HG03095 (cell line): ENCODE measurements at regions not wholly inside any gene's neighbourhood (a gene's known extent, or its start where the extent isn't known, plus 50 kb on each side); places are given as distances from the start of the nearest gene placed in this dataset.
"Not testable (repeated sequence)": the region's sequence is repeated elsewhere in the genome, so short reads cannot be mapped to it uniquely, and the experiment has no call there.

Experiments
- ATAC-seq: cut with Tn5 transposase; IDR thresholded peaks from one replicate; pipeline ENCODE4 v1.9.1; 2021; ENCODE audit warnings: moderate library complexity; ENCODE audit not compliant: unreplicated experiment

- no peak for ATAC-seq
Observed at GRCh38 chr4:169934794-169935429, 91.3 kb downstream of the MFAP3L start.

GRCh38 chr4:169933531-169933930, 92.7 kb downstream of the MFAP3L start:
- ATAC-seq = no peak

- ATAC-seq = no peak
Observed at GRCh38 chr4:169931964-169932363, 94.2 kb downstream of the MFAP3L start.

- ATAC-seq = not testable (repeated sequence)
Observed at GRCh38 chr4:169930755-169931154, 95.4 kb downstream of the MFAP3L start.

- no peak for ATAC-seq
Observed at GRCh38 chr4:169927280-169927679, 98.9 kb downstream of the MFAP3L start.

- ATAC-seq = no peak
Observed at GRCh38 chr4:169925678-169926077, 100.5 kb downstream of the MFAP3L start.

- ATAC-seq = no peak
Observed at GRCh38 chr4:169922632-169923276, 103.4 kb downstream of the MFAP3L start.

GRCh38 chr4:169921732-169922131, 104.5 kb downstream of the MFAP3L start:
- ATAC-seq = no peak

GRCh38 chr4:169921237-169921636, 105.0 kb downstream of the MFAP3L start:
- no peak for ATAC-seq

- ATAC-seq = not testable (repeated sequence)
Observed at GRCh38 chr4:169919194-169920124, 106.7 kb downstream of the MFAP3L start.

GRCh38 chr4:169915545-169915944, 110.7 kb downstream of the MFAP3L start:
- ATAC-seq = no peak

- no peak for ATAC-seq
Observed at GRCh38 chr4:169914866-169915265, 111.3 kb downstream of the MFAP3L start.

- ATAC-seq = no peak
Observed at GRCh38 chr4:169912996-169913395, 113.2 kb downstream of the MFAP3L start.

- ATAC-seq = no peak
Observed at GRCh38 chr4:169909897-169910296, 116.3 kb downstream of the MFAP3L start.

GRCh38 chr4:169909479-169909878, 116.7 kb downstream of the MFAP3L start:
- no peak for ATAC-seq

GRCh38 chr4:169907705-169908104, 118.5 kb downstream of the MFAP3L start:
- no peak for ATAC-seq

GRCh38 chr4:169906821-169907220, 119.4 kb downstream of the MFAP3L start:
- ATAC-seq = no peak

- no peak for ATAC-seq
Observed at GRCh38 chr4:169906104-169906503, 120.1 kb downstream of the MFAP3L start.

GRCh38 chr4:169902658-169903345, 123.4 kb downstream of the MFAP3L start:
- ATAC-seq = no peak

GRCh38 chr4:169900241-169900845, 125.9 kb downstream of the MFAP3L start:
- no peak for ATAC-seq

- no peak for ATAC-seq
Observed at GRCh38 chr4:169899295-169899694, 126.9 kb downstream of the MFAP3L start.
